Endometrial microvascular endothelial cells (primary cell): ENCODE measurements at regions not wholly inside any gene's neighbourhood (a gene's known extent, or its start where the extent isn't known, plus 50 kb on each side); places are given as distances from the start of the nearest gene placed in this dataset.
"Not testable (repeated sequence)": the region's sequence is repeated elsewhere in the genome, so short reads cannot be mapped to it uniquely, and the experiment has no call there.

ENCODE experiments used
- in situ Hi-C: cut with HindIII; loops from 2 replicates; pipeline ENCODE4 v1.10.0; 2017; ENCODE audit warnings: low sequenced_read_pairs, low pct_unique_long_range_greater_than_20kb; ENCODE audit errors: inconsistent ontology term

DNA sequence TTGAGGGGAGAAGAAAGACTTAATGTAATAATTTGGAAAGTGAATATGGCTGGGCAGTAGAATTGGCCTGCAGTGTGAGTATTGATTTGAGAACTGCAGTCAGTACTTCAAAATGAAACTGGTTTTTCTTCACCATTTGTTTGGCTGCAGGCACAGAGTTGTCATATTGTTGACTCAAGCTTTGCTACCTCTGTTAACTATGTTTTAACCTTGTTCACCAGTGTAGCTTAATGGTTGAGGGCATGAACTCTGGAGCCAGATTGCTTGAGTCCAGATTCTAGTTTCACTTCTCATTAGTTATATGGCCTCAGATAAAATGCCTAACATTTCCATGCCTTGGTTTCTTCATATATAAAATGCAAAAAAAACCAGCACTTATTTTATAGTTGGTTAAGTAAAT is 64.1 kb downstream of the CFAP44 start:
- in situ Hi-C loops: no loop called here

DNA sequence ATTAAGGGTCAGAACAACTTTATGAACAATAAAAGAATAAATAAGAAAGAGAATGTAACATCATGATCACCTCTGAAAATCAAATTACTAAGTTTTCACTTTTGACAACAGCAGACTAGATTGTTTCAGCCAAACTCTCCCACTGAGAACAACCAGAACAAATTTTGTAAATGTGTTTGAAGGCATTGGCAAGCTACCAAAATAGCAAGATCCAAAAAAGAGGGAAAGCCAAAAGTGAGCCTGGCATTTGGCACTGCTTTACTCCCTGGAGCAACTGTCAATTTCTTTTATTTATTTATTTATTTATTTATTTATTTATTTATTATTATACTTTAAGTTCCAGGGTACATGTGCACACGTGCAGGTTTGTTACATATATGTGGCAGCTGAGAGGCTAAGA is 67.2 kb downstream of the CFAP44 start:
- in situ Hi-C loops: no loop called here

DNA sequence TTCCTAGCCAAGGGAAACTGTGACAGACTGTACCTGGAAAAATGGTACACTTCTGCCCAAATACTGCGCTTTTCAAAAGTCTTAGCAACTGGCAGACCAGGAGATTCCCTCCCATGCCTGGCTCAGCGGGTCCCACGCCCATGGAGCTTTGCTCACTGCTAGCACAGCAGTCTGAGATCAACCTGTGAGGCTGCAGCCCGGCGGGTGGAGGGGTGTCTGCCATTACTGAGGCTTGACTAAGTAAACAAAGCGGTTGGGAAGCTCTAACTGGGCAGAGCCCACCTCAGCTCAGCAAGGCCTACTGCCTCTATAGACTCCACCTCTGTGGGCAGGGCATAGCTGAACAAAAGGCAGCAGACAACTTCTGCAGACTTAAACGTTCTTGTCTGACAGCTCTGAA is 74.5 kb downstream of the CFAP44 start:
- in situ Hi-C loops: loop anchor here (10.0 kb wide), 1 partner anchor 128 kb away; no protein-coding TSS in a partner anchor

DNA sequence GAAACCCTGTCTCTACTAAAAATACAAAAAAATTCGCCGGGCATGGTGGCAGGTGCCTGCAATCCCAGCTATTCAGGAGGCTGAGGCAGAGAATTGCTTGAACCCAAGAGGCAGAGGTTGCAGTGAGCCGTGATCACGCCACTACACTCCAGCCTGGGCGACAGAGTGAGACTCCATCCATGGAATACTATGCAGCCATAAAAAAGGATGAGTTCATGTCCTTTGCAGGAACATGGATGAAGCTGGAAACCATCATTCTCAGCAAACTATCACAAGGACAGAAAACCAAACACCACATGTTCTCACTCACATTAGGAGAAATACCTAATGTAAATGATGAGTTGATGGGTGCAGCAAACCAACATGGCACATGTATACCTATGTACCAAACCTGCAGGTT is 86.0 kb downstream of the CFAP44 start:
- in situ Hi-C loops: not testable (repeated sequence)

DNA sequence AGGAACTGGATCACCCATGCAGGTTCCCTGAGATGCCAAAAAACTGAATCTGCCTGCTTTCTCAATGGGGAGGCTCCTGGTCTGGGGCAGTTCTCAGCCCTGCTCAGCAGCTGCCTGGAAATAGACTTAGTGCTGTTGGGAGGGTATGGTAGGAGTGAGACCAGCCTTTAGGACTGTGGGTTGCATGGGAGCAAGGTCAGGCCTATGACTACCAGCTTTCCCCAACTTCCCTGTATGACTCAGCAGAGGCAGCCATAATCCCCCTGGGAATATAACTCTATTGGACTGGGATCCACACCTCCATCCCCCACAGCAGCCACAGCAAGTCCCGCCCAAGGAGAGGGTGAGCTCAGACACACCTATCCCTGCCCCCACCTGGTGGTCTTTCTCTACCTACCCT is 87.0 kb downstream of the CFAP44 start:
- in situ Hi-C loops: no loop called here

DNA sequence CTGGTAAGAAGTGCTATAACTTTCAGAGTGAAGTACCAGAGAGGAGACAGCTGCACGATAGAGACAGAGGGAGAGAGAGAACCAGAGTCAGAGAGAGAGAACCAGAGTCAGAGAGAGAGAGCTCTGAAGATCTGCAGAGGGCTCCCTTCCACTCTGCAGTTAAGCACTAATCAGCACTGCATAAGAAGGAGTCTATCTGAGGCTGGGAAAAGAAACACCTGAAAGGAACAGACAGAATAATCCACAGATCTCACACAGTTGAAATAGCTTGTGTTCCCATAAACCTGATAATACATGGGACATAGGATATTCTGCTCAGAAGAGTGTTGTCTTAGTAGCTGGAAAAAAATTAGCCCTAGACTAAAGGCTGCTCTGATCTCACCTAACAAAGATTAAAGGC is 87.6 kb downstream of the CFAP44 start:
- in situ Hi-C loops: no loop called here

DNA sequence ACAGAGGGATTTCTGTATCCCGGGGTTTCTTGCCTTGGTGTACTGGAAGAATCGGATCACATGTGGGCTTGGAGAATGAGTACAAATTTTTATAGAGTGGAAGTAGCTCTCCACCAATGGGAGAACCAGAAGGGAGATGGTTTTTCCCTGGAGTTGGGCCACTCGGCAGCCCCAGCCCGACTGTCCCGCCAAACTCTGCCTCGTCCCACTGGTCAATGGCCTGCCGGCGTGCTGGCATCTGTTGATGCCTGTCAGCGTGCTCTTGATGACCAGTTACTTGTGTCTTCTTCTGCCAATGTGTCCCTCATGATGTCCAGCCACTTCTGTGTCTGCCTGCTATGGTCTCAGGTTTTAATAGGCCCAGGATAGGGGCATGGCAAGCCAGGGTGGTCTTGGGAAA is 100.5 kb downstream of the CFAP44 start:
- in situ Hi-C loops: no loop called here

DNA sequence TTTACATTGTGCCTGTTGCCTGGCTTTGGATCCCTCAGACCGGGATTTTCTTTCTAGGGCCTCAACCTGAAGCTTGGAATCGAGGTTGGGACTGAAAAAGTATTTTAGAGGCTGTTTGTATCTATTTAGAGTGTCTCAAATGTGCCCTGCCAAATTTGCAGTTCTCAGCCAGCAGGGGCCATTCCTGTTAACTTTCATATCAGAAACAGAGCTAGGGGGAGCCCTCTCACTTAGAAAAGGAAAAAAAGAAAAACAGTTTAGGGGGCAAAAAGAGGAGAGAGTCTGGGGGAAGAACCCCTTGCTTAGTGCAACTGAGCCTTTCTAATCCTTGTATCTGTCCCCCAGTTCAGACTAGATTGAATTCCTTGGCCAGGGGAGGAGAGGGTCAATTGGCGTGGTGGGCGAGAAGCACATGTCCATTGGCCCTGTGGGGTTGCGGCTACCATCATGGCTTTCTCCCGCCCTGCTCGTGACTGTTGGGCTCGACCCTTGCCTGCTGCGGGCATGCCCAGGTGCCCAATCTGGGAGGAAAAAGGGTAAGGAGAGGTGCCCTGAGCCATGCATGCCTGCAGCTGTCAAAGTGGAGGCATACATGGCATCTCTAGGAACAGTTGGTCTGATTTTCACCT is 101.6 kb downstream of the CFAP44 start:
- in situ Hi-C loops: no loop called here
